B cell (primary cell): ENCODE measurements at regions not wholly inside any gene's neighbourhood (a gene's known extent, or its start where the extent isn't known, plus 50 kb on each side); places are given as distances from the start of the nearest gene placed in this dataset.

Source experiments
- ATAC-seq: fragments of 200-7000 bp; cut with Tn5 transposase; one replicate; pipeline ENCODE4 v1.10.0; 2021; ENCODE audit warnings: low read depth, mild to moderate bottlenecking, moderate number of reproducible peaks, moderate library complexity
- CTCF ChIA-PET: fragments of 350-600 bp; sonication (Branson Sonifier 250); formaldehyde crosslinking; loops from one replicate; lab custom pipeline; 2021; ENCODE audit warnings: antibody characterized with exemption, inconsistent platforms; lab: Charles Lee
- POLR2A ChIA-PET: fragments of 350-600 bp; sonication (Branson Sonifier 250); formaldehyde crosslinking; loops from one replicate; lab custom pipeline; 2021; ENCODE audit warnings: antibody characterized with exemption; lab: Charles Lee
- DNase-seq: peaks from one replicate; pipeline ENCODE4 v3.0.0; 2013
- H2AFZ ChIP-seq: 2 replicates; pipeline ENCODE4 v1.6.1; 2012; ENCODE audit warnings: mild to moderate bottlenecking, low read depth, low read length; ENCODE audit not compliant: insufficient read depth, poor library complexity, severe bottlenecking
- H3K27ac ChIP-seq, 2 donors: 1 replicate in 1 of 2; 2 replicates in 1 of 2; pipeline ENCODE4 v1.5.1; 2012 to 2013; ENCODE audit warnings: low read length in 2 of 2, mild to moderate bottlenecking in 2 of 2, moderate library complexity in 1 of 2
- H3K27me3 ChIP-seq, 4 experiments: fragments of 200-600 bp in 1 of 4; sonication (generic) in 1 of 4; replicated peaks in 1 of 4; 1 replicate in 2 of 4; 2 replicates in 2 of 4; pipeline versions ENCODE4 v1.6.1 to v1.7.0; 2013 to 2016; ENCODE audit warnings: low read length in 3 of 4, mild to moderate bottlenecking in 2 of 4, mixed read lengths in 1 of 4, moderate library complexity in 1 of 4; ENCODE audit not compliant: insufficient read depth in 4 of 4, control insufficient read depth in 3 of 4; ENCODE audit errors: control extremely low read depth in 1 of 4
- H3K36me3 ChIP-seq, 2 experiments: replicated peaks in 1 of 2; 1 replicate in 1 of 2; 2 replicates in 1 of 2; pipeline versions ENCODE4 v1.6.1 to v1.7.1; 2013; ENCODE audit warnings: low read length in 1 of 2; ENCODE audit not compliant: insufficient read depth in 2 of 2, control insufficient read depth in 1 of 2; ENCODE audit errors: control extremely low read depth in 1 of 2, extremely low read depth in 1 of 2
- H3K4me1 ChIP-seq, 2 donors: fragments of 200-600 bp in 1 of 2; sonication (generic) in 1 of 2; 1 replicate in 1 of 2; 2 replicates in 1 of 2; pipeline versions ENCODE4 v1.5.1 to v1.6.1; 2013 to 2017; ENCODE audit warnings: low read length in 2 of 2; ENCODE audit not compliant: control insufficient read depth in 2 of 2, insufficient read depth in 2 of 2
- H3K4me2 ChIP-seq: replicated peaks from 2 replicates; pipeline ENCODE3; 2012; ENCODE audit warnings: mild to moderate bottlenecking, low read depth, low read length; ENCODE audit not compliant: poor library complexity, severe bottlenecking
- H3K4me3 ChIP-seq, 5 experiments: fragments of 200-600 bp in 1 of 5; sonication (generic) in 1 of 5; 1 replicate in 3 of 5; 2 replicates in 2 of 5; pipeline versions ENCODE4 v1.5.1 to v1.7.0; 2011 to 2016; ENCODE audit warnings: low read length in 4 of 5, mild to moderate bottlenecking in 4 of 5, low read depth in 2 of 5, control low read depth in 1 of 5, moderate library complexity in 1 of 5; ENCODE audit not compliant: insufficient read depth in 1 of 5; ENCODE audit errors: control extremely low read depth in 1 of 5, extremely low read depth in 1 of 5
- H3K79me2 ChIP-seq: fragments of 200-600 bp; sonication (generic); one replicate; pipeline ENCODE4 v1.6.0; 2016; ENCODE audit warnings: low read length; ENCODE audit not compliant: control insufficient read depth, insufficient read depth
- H3K9ac ChIP-seq: fragments of 200-600 bp; sonication (generic); 2 replicates; pipeline ENCODE4 v1.6.1; 2017; ENCODE audit warnings: mild to moderate bottlenecking, low read length, moderate library complexity
- H3K9me3 ChIP-seq, 3 donors: one replicate each; pipeline versions ENCODE4 v1.6.1 to v1.7.1; 2013; ENCODE audit warnings: low read length in 2 of 3; ENCODE audit not compliant: control insufficient read depth in 2 of 3, insufficient read depth in 1 of 3; ENCODE audit errors: control extremely low read depth in 1 of 3
- H4K20me1 ChIP-seq: 2 replicates; pipeline ENCODE4 v1.6.0; 2012; ENCODE audit warnings: mild to moderate bottlenecking, low read length; ENCODE audit not compliant: insufficient read depth, control insufficient read depth, poor library complexity, severe bottlenecking
- H3K27ac Mint-ChIP-seq: one replicate; pipeline ENCODE4 v1.8.0; 2021; ENCODE audit warnings: mixed read lengths
- H3K27me3 Mint-ChIP-seq: one replicate; pipeline ENCODE4 v1.8.0; 2021; ENCODE audit warnings: mixed read lengths
- H3K4me1 Mint-ChIP-seq: one replicate; pipeline ENCODE4 v1.8.0; 2021; ENCODE audit warnings: mixed read lengths
- H3K4me3 Mint-ChIP-seq: one replicate; pipeline ENCODE4 v1.8.0; 2021; ENCODE audit warnings: mixed read lengths
- H3K9me3 Mint-ChIP-seq: one replicate; pipeline ENCODE4 v1.8.0; 2022; ENCODE audit warnings: mixed read lengths; ENCODE audit not compliant: insufficient read depth
- CTCF ChIP-seq: fragments of 200-600 bp; IDR thresholded peaks from one replicate; pipeline ENCODE4 v1.8.0; 2022; ENCODE audit warnings: antibody characterized with exemption, mild to moderate bottlenecking
- EZH2 ChIP-seq: IDR thresholded peaks from 2 replicates; pipeline ENCODE4 v1.6.1; 2012; ENCODE audit warnings: borderline replicate concordance, low read depth, mild to moderate bottlenecking, moderate library complexity, low read length; ENCODE audit not compliant: insufficient read depth, poor library complexity, severe bottlenecking
- WGBS: methylation state at CpG from one replicate; pipeline ENCODE4 v1.1.5; 2013; ENCODE audit warnings: missing lambda C conversion rate; ENCODE audit not compliant: insufficient coverage; 5-methylcytosine and 5-hydroxymethylcytosine counted together
- intact Hi-C: fragments of 100-400 bp; cut with micrococcal nuclease; formaldehyde crosslinking; loops from one replicate; pipeline ENCODE4 v1.10.0; 2022

DNA sequence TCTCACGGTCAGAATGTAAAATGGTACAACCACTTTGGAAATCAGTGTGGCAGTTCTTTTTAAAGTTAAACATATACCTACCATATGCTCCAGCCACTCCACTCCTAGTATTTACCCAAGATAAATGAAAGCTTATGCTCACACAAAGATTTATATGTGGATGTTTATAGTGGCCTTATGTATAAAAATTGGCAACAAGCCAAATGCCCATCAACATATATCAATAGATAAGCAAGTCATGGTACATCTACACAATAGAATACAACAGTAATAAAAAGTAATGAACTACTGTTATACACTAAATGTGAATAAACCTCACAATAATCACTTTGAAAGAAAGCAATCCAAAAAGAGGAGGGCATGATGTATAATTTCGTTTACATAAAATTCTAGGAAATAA, 153.5 kb upstream of the LMCD1 start:
- peaks cover 16% of the 10 kb centered on the region for H3K9me3 Mint-ChIP-seq

GRCh38 chr3:8352475-8352874, 149.1 kb upstream of the LMCD1 start:
- Mint-ChIP-seq H3K27ac (no peak overlapping the region), H3K4me1 (peaks cover 19% of the 10 kb centered on the region), H3K9me3 (peaks cover 7% of the 10 kb centered on the region), H3K4me3 (no peak overlapping the region), H3K27me3 (peaks cover 4% of the 10 kb centered on the region)
- no peak for TF ChIP-seq CTCF
- TF ChIP-seq EZH2: no peak
- H3K79me2 ChIP-seq: no peaks in the 10 kb centered on the region
- peaks cover 0 to 6% (median 0%) of the 10 kb centered on the region in 3 donors for H3K9me3 ChIP-seq
- no peaks in the 10 kb centered on the region for H3K36me3 ChIP-seq
- H3K9ac ChIP-seq: no peak overlapping the region
- ChIA-PET CTCF (no interaction called here), POLR2A (no interaction called here)
- DNase-seq (no peak), ATAC-seq (no peak)
- intact Hi-C loops: no loop called here
- H3K4me1 ChIP-seq: peaks cover 12 to 19% of the 10 kb centered on the region in 2 donors
- H3K4me3 ChIP-seq: no peak overlapping the region
- H4K20me1 ChIP-seq: no peaks in the 10 kb centered on the region
- H2AFZ ChIP-seq: no peak overlapping the region
- H3K27ac ChIP-seq: no peak overlapping the region
- H3K27me3 ChIP-seq: no peaks in the 10 kb centered on the region
- 83% methylated on average over 2 of the region's 2 CpGs for WGBS
- no peak overlapping the region for H3K4me2 ChIP-seq

More for the DNA sequence above, 153.5 kb upstream of the LMCD1 start:
- ATAC-seq: no peak
- no peaks in the 10 kb centered on the region for H3K4me1 Mint-ChIP-seq
- DNase-seq: no peak
- WGBS: no CpG with 5 or more reads among the region's 2 CpGs
- no peaks in the 10 kb centered on the region for H4K20me1 ChIP-seq
- no peak overlapping the region for H3K4me3 Mint-ChIP-seq
- TF ChIP-seq EZH2 (no peak), CTCF (no peak)
- H3K4me3 ChIP-seq: no peak overlapping the region
- ChIA-PET CTCF (no interaction called here), POLR2A (no interaction called here)
- H3K4me2 ChIP-seq: no peak overlapping the region
- no peak overlapping the region for H3K9ac ChIP-seq
- H3K79me2 ChIP-seq: no peaks in the 10 kb centered on the region
- intact Hi-C loops: no loop called here
- H3K27me3 ChIP-seq: no peaks in the 10 kb centered on the region
- no peak overlapping the region for H3K27ac ChIP-seq
- no peak overlapping the region for H2AFZ ChIP-seq
- H3K27ac Mint-ChIP-seq: no peak overlapping the region
- no peaks in the 10 kb centered on the region for H3K4me1 ChIP-seq
- H3K36me3 ChIP-seq: no peaks in the 10 kb centered on the region
- peaks cover 3 to 11% (median 5%) of the 10 kb centered on the region in 3 donors for H3K9me3 ChIP-seq
- H3K27me3 Mint-ChIP-seq: peaks cover 4% of the 10 kb centered on the region
